BJ (cell line): ENCODE measurements at regions not wholly inside any gene's neighbourhood (a gene's known extent, or its start where the extent isn't known, plus 50 kb on each side); places are given as distances from the start of the nearest gene placed in this dataset.

ENCODE experiments used
- CTCF ChIA-PET: fragments of 350-600 bp; formaldehyde crosslinking; extraction: SDS; loops from one replicate; lab custom pipeline; 2021; ENCODE audit warnings: antibody characterized with exemption, inconsistent platforms; lab: Yijun Ruan, JAX
- POLR2A ChIA-PET: fragments of 300-600 bp; sonication (Branson Sonifier 250); formaldehyde crosslinking; extraction: SDS; loops from one replicate; lab custom pipeline; 2021; ENCODE audit warnings: antibody characterized with exemption; lab: Charles Lee
- DNase-seq: peaks from one replicate; pipeline ENCODE4 v3.0.0-alpha.2; 2011; ENCODE audit warnings: low read depth
- H3K27me3 ChIP-seq: 2 replicates; pipeline ENCODE4 v1.6.0; 2011; ENCODE audit warnings: low read length; ENCODE audit not compliant: control insufficient read depth, insufficient read depth
- H3K36me3 ChIP-seq: 2 replicates; pipeline ENCODE4 v1.5.1; 2011; ENCODE audit warnings: low read length; ENCODE audit not compliant: control insufficient read depth, insufficient read depth
- H3K4me3 ChIP-seq: 2 replicates; pipeline ENCODE4 v1.5.1; 2011; ENCODE audit warnings: low read depth, mild to moderate bottlenecking, control low read depth, low read length
- CTCF ChIP-seq: IDR thresholded peaks from 2 replicates; pipeline ENCODE4 v1.5.1; 2011; ENCODE audit warnings: low read depth, mild to moderate bottlenecking, control low read depth, inconsistent platforms, low read length, moderate library complexity; ENCODE audit not compliant: insufficient read depth

DNA sequence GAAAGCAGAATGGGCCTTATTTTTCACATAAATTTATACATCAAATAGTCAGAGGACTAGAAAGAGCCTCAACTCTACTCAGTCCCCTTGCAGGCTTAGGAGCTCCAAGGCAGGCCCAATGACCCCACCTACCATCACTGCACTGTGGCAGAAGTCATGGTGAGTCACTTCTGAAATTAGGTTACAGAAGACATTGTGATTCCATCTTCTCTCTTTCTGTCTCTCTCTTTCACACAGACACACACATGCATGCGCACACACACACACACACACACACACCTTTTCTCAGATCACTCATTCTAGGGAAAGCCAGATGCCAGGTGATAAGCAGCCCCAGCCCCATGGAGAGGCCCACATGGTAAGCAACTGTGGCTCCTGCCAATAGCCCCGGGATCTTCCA lies 103.8 kb downstream of the C6orf118 start:
- H3K27me3 ChIP-seq, result no peaks in the 10 kb centered on the region
- H3K4me3 ChIP-seq, result no peak overlapping the region
- TF ChIP-seq CTCF, result no peak
- DNase-seq, result no peak
- no peaks in the 10 kb centered on the region for H3K36me3 ChIP-seq
- ChIA-PET POLR2A (no interaction called here), CTCF (no interaction called here)

- ChIA-PET CTCF (no interaction called here), POLR2A (no interaction called here)
These were observed 104.4 kb downstream of the C6orf118 start for GRCh38 chr6:165204807-165205545.

DNA sequence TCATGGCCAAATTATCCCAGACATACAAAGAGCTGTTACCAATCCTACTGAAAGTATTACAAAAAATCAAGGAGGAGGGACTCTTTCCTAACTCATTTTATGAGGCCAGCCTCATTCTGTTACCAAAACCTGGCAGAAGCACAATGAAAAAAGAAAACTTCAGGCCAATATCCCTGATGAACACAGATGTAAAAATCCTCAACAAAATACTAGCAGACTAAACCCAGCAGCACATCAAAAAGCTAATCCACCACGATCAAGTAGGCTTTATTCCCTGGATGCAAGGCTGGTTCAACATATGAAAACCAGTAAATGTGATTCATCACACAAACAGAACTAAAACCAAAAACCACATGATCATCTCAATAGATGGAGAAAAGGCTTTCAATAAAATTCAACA lies 109.2 kb downstream of the C6orf118 start:
- no peak overlapping the region for H3K4me3 ChIP-seq
- POLR2A ChIA-PET, result no interaction called here
- CTCF ChIA-PET, result no interaction called here
- no peaks in the 10 kb centered on the region for H3K27me3 ChIP-seq
- no peaks in the 10 kb centered on the region for H3K36me3 ChIP-seq
- TF ChIP-seq CTCF, result no peak
- no peak for DNase-seq

More at GRCh38 chr6:165204807-165205545, 104.4 kb downstream of the C6orf118 start:
- Histone ChIP-seq H3K36me3 (no peaks in the 10 kb centered on the region), H3K4me3 (no peak overlapping the region), H3K27me3 (no peaks in the 10 kb centered on the region)
- DNase-seq, result no peak
- no peak for TF ChIP-seq CTCF

- no peaks in the 10 kb centered on the region for H3K27me3 ChIP-seq
- ChIA-PET CTCF (no interaction called here), POLR2A (no interaction called here)
- no peak for DNase-seq
- H3K4me3 ChIP-seq, result no peak overlapping the region
- no peak for TF ChIP-seq CTCF
- H3K36me3 ChIP-seq, result no peaks in the 10 kb centered on the region
These were observed 117.9 kb downstream of the C6orf118 start for GRCh38 chr6:165191461-165191860.

GRCh38 chr6:165186441-165187205 lies 122.8 kb downstream of the C6orf118 start:
- Histone ChIP-seq H3K27me3 (no peaks in the 10 kb centered on the region), H3K36me3 (no peaks in the 10 kb centered on the region), H3K4me3 (no peak overlapping the region)
- no peak for TF ChIP-seq CTCF
- POLR2A ChIA-PET, result no interaction called here
- DNase-seq, result no peak
- CTCF ChIA-PET, result no interaction called here
